Stimulated activated naive CD8-positive, alpha-beta T cell treated with anti-CD3 and anti-CD28 coated beads, Interleukin-15, amount 100 ng/mL, for 72 hours (primary cell): ENCODE measurements at regions not wholly inside any gene's neighbourhood (a gene's known extent, or its start where the extent isn't known, plus 50 kb on each side); places are given as distances from the start of the nearest gene placed in this dataset.
A peak's percentile ranks its signal among the peaks of the same experiment; 100 is the strongest.

Experiments
- ATAC-seq: fragments of 150-1000 bp; cut with Tn5 transposase; 2 replicates; pipeline ENCODE4 v1.10.0; 2021; ENCODE audit warnings: mild to moderate bottlenecking, moderate library complexity
- DNase-seq, 2 donors: peaks; one replicate each; pipeline ENCODE4 v3.0.0; 2021 to 2022
- H3K27ac Mint-ChIP-seq, 2 donors: one replicate each; pipeline ENCODE4 v1.8.0; 2022; ENCODE audit warnings: mild to moderate bottlenecking in 2 of 2, mixed read lengths in 2 of 2, moderate library complexity in 2 of 2
- H3K27me3 Mint-ChIP-seq: one replicate; pipeline ENCODE4 v1.8.0; 2022; ENCODE audit warnings: mixed read lengths
- H3K4me1 Mint-ChIP-seq: one replicate; pipeline ENCODE4 v1.8.0; 2022; ENCODE audit warnings: mild to moderate bottlenecking, mixed read lengths
- H3K4me3 Mint-ChIP-seq, 2 donors: one replicate each; pipeline ENCODE4 v1.8.0; 2022; ENCODE audit warnings: mild to moderate bottlenecking in 2 of 2, mixed read lengths in 2 of 2, moderate library complexity in 1 of 2
- H3K9me3 Mint-ChIP-seq, 2 donors: one replicate each; pipeline ENCODE4 v1.8.0; 2022; ENCODE audit warnings: mixed read lengths in 2 of 2

DNA sequence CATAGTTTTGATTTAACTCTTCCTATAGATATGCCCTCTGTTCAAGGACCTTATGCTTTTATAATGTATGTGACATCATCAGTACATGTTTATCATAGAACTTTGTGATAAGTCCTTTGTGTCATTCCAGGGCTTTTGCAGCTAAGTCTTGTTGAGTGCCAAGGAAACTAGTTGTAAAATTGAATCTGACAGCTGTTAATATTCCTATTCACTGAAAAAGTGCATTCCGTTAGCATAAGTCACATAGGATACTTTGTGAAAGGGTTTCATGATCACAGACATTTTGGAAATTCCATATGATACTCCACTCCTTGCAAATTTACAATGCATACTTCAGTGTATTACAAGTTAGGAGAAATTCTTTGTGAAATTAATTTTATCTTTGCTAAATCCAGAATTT, 503.4 kb downstream of the CCDC85A start:
- Mint-ChIP-seq H3K27ac (peak overlapping the region in 1 of 2 donors; percentile 54), H3K4me3 (no peak overlapping the region), H3K27me3 (no peaks in the 10 kb centered on the region), H3K4me1 (no peaks in the 10 kb centered on the region), H3K9me3 (peaks cover 5 to 8% of the 10 kb centered on the region in 2 donors)
- no peak for DNase-seq
- no peak for ATAC-seq

GRCh38 chr2:56688661-56689060, 504.9 kb downstream of the CCDC85A start:
- Mint-ChIP-seq H3K4me3 (no peak overlapping the region), H3K9me3 (peaks cover 5 to 16% of the 10 kb centered on the region in 2 donors), H3K27ac (no peak overlapping the region), H3K27me3 (no peaks in the 10 kb centered on the region), H3K4me1 (no peaks in the 10 kb centered on the region)
- ATAC-seq (no peak), DNase-seq (no peak)

- ATAC-seq = no peak
- no peak for DNase-seq
- Mint-ChIP-seq H3K4me1 (no peaks in the 10 kb centered on the region), H3K4me3 (no peak overlapping the region), H3K9me3 (peaks cover 5 to 23% of the 10 kb centered on the region in 2 donors), H3K27ac (no peak overlapping the region), H3K27me3 (no peaks in the 10 kb centered on the region)
Observed at GRCh38 chr2:56693501-56693900, 509.7 kb downstream of the CCDC85A start.

DNA sequence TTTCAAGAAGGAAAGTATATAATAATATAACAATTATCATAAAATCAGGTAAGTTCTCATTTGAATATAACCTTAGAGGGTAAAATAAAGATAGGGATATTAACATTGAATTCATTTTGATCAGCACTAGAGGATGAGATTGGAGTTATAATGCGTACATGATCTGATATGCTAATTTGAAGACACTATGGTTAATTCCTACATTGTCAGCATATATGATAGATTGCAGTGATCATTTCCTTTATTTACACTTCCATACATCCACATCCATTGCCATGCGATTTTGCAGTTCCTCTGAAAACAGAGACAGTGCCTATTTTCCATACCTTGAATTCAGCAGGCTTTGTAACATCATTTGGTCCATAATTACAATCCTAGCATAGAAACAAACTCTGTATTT, 519.2 kb downstream of the CCDC85A start:
- no peak overlapping the region for H3K27ac Mint-ChIP-seq
- ATAC-seq (no peak), DNase-seq (no peak)
- H3K27me3 Mint-ChIP-seq = no peaks in the 10 kb centered on the region
- H3K4me3 Mint-ChIP-seq = no peak overlapping the region
- H3K4me1 Mint-ChIP-seq = no peaks in the 10 kb centered on the region
- H3K9me3 Mint-ChIP-seq = peaks cover 11 to 21% of the 10 kb centered on the region in 2 donors

DNA sequence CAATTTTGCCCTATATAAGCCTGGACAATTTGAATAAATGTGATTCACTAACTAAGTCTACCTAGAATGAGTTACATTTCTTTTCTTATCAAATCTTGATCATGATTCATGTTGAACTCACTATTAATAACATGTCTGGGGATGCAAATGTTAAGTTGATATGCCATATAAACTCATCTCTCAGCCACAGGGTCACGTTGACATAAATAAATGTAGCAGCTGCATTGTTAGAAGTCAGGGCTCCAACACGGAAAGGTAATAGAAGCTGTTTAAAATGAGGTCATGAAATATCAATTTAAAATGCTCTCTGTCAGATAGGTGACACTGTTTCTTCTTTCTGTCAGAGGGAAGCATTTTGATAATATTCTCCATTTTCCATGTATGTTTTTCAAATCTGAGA, 521.9 kb downstream of the CCDC85A start:
- DNase-seq = no peak
- Mint-ChIP-seq H3K27me3 (no peaks in the 10 kb centered on the region), H3K27ac (no peak overlapping the region), H3K9me3 (peaks cover 7 to 12% of the 10 kb centered on the region in 2 donors), H3K4me3 (no peak overlapping the region), H3K4me1 (no peaks in the 10 kb centered on the region)
- no peak for ATAC-seq

DNA sequence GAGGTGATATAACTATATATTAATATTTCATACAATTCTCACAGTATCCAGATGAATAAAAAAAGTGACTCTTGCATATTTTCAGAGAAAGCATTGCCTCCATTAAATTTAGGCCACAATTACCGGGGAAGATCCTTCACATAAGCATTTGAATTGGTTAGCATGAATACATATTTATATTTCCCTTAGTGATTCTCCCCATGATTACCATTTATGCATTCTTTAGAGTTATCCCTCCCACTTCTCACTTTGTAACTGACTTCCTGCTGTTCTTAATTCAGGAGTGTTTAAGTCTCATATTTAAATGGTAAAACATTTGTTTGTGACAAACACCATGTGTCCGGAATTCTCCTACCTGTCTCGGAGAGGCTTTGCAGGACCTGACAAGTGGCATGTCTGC, 523.4 kb downstream of the CCDC85A start:
- Mint-ChIP-seq H3K9me3 (peaks cover 6% of the 10 kb centered on the region in 2 donors), H3K4me3 (no peak overlapping the region), H3K4me1 (no peaks in the 10 kb centered on the region), H3K27ac (no peak overlapping the region), H3K27me3 (no peaks in the 10 kb centered on the region)
- ATAC-seq (no peak), DNase-seq (no peak)

DNA sequence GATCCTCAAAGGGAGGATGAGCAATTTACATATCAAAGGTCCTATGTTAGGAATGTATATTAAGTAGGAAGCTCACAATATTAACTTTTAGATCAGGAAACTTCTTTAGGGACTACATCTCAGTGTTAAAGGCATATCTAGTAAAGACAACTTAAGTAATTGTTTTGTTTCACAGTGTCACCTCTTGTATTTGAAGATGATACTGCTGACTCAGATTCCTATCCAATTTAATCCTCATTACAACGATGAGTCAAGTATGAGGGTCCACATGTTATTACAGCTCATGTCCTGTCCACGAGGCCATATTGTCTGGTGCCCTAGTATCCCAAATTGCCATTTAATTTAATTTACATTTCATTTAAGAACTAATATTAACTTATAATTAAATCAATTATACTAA, 523.9 kb downstream of the CCDC85A start:
- Mint-ChIP-seq H3K27ac (no peak overlapping the region), H3K4me3 (no peak overlapping the region), H3K9me3 (peaks cover 6 to 9% of the 10 kb centered on the region in 2 donors), H3K4me1 (no peaks in the 10 kb centered on the region), H3K27me3 (no peaks in the 10 kb centered on the region)
- DNase-seq = no peak
- ATAC-seq = no peak

DNA sequence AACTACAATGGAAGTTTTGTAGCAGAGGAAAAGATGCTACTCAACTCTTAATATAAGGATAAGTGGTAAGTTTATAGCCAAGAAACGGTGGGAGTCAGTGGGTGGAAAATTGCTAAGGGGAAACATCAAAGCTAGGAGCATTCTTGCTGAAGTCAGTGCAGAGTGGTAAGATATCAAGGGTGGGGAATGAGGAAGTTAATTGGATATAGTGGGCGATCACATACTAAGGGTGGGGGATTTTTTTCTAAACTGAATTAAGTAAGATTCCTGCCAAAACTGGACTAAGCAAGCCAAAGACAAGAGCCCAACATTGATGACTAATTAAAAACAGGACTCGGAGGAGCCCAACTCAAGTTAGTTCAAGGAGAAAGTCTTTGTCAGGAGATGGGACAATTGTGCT, 525.4 kb downstream of the CCDC85A start:
- H3K27ac Mint-ChIP-seq = no peak overlapping the region
- DNase-seq (no peak), ATAC-seq (no peak)
- H3K4me1 Mint-ChIP-seq = no peaks in the 10 kb centered on the region
- H3K9me3 Mint-ChIP-seq = peaks cover 9 to 13% of the 10 kb centered on the region in 2 donors
- H3K4me3 Mint-ChIP-seq = no peak overlapping the region
- H3K27me3 Mint-ChIP-seq = no peaks in the 10 kb centered on the region

DNA sequence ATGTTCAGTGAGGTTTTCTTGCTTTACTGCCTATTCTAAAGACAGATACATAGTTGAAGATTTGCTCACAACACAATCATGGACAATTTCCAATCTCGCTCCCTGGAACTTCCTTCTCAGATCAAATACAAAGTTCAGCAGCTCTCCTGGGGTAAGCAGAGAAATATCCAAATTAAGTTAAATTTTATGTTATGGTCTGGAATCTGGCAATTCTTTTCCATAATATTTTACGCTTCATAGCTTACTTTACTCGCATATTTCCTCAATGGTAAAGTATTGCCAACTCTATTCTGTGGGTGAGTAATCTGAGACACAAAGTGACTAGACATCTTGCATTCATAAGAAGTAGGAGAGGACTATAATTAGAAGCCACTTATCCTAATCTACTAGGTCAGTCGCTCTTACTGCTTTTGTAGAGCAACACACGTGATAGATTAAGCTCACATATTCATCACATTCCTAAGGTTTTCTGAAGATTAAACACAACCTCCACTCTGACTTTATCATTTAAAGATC, 529.4 kb downstream of the CCDC85A start:
- Mint-ChIP-seq H3K27me3 (no peaks in the 10 kb centered on the region), H3K27ac (no peak overlapping the region), H3K9me3 (peaks cover 9 to 16% of the 10 kb centered on the region in 2 donors), H3K4me1 (no peaks in the 10 kb centered on the region), H3K4me3 (no peak overlapping the region)
- no peak for ATAC-seq
- no peak for DNase-seq

DNA sequence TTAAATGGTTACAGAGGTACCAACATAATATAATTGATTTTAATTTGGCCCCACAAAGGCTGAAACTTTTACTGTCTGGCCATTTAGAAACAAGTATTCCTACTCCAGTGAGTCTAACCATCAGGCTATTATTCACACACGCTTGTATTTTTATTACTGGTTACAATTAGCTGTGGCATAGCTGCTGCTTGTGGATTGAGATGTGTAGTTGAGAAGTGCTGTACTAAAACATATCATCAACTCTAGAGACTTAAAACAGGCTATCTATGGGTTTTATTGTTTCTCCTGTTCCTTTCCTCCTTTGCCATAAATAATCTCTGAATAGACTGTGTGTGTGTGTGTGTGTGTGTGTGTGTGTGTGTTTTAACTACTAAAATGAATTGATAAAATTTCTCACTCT, 530.2 kb downstream of the CCDC85A start:
- no peak for DNase-seq

DNA sequence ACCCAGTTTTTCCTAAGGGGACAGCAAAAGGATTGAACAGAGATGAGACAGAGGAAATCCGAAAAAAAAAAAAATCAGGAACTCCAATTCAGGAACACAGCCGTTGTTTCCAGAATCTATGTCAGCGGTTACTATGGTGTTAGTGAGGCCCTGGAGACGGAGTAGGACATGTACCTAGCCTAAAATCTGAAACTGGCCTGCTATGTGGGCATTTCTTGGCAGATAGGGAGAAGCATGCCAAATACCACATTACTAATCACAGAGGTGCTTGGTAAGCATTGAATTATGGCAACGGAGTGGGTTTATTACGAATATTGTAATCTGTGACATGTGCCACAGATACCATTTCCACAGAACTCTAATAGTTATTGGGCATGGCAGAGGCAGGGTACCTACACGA, 530.6 kb downstream of the CCDC85A start:
- DNase-seq = no peak
- Mint-ChIP-seq H3K4me1 (no peaks in the 10 kb centered on the region), H3K9me3 (peaks cover 12 to 13% of the 10 kb centered on the region in 2 donors), H3K27me3 (no peaks in the 10 kb centered on the region), H3K27ac (no peak overlapping the region), H3K4me3 (no peak overlapping the region)
- ATAC-seq = no peak

More for the DNA sequence above, 530.2 kb downstream of the CCDC85A start:
- Mint-ChIP-seq H3K27me3 (no peaks in the 10 kb centered on the region), H3K4me3 (no peak overlapping the region), H3K4me1 (no peaks in the 10 kb centered on the region), H3K9me3 (peaks cover 9 to 13% of the 10 kb centered on the region in 2 donors), H3K27ac (no peak overlapping the region)
- no peak for ATAC-seq

DNA sequence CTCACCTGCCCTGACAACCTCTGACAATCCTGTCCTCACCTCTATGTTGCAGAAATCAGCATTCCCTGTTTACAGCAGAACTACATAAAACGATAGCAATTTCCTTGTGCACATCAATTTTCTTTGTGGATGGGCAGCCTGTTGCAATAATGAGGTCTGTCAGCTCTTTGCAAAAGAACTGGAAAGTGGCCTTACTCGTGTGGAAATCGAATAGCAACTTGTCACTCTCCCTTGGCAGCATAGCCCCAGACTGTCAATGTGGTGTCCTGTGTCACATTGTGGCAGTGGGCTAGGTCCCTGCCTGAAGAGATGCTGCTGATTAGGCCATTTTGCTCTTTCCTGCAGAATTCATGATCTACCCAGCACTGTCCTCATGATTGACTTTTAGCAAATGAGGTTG, 531.9 kb downstream of the CCDC85A start:
- no peaks in the 10 kb centered on the region for H3K4me1 Mint-ChIP-seq
- H3K27me3 Mint-ChIP-seq = no peaks in the 10 kb centered on the region
- no peak overlapping the region for H3K4me3 Mint-ChIP-seq
- DNase-seq (no peak), ATAC-seq (no peak)
- H3K27ac Mint-ChIP-seq = no peak overlapping the region
- peaks cover 17 to 22% of the 10 kb centered on the region in 2 donors for H3K9me3 Mint-ChIP-seq

DNA sequence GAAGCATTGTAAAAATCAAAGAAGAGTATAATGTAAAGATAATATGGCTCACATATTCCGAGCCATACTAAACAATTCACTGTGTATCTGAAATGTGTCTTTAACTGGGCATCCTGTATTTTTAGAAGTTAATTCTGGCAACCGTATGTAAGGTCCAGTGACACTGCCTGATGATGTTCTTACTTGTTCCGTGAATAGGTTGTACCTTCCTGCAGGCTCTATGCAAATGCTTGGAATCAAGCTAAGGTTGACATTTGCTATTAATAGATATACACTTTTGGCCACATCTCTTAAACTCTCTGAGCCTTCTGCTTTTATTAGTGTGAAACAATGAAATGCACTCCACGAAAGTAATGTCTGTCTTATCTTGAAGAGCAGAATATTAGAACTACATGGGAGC, 534.6 kb downstream of the CCDC85A start:
- no peak overlapping the region for H3K4me3 Mint-ChIP-seq
- ATAC-seq = no peak
- H3K9me3 Mint-ChIP-seq = peaks cover 12 to 30% of the 10 kb centered on the region in 2 donors
- H3K27ac Mint-ChIP-seq = no peak overlapping the region
- no peaks in the 10 kb centered on the region for H3K4me1 Mint-ChIP-seq
- no peaks in the 10 kb centered on the region for H3K27me3 Mint-ChIP-seq
- DNase-seq = no peak

DNA sequence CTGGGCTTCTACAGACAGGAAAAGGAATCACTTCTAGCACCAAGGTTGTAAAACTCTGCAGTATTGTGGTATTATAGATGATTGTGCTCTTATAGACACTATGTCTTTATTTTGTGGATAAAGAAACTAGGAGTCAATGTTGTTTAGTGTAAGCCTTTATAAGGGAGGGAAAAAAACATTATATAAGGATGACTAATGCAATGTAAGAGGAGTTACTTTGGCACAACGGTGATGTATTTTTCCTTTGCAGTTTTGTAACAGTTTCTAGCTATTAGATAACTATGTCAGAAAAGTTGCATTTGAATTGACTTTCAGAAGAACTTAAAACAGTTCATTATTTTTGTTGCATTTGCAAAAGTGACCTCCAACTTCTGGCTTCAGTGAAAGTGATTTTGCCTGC, 545.4 kb downstream of the CCDC85A start:
- Mint-ChIP-seq H3K9me3 (peaks cover 13 to 15% of the 10 kb centered on the region in 2 donors), H3K4me1 (no peaks in the 10 kb centered on the region), H3K27me3 (no peaks in the 10 kb centered on the region), H3K27ac (no peak overlapping the region), H3K4me3 (no peak overlapping the region)
- ATAC-seq (no peak), DNase-seq (no peak)

GRCh38 chr2:56732946-56733345, 549.2 kb downstream of the CCDC85A start:
- ATAC-seq (no peak), DNase-seq (no peak)
- Mint-ChIP-seq H3K4me3 (no peak overlapping the region), H3K27ac (no peak overlapping the region), H3K9me3 (peaks cover 16 to 17% of the 10 kb centered on the region in 2 donors), H3K27me3 (no peaks in the 10 kb centered on the region), H3K4me1 (no peaks in the 10 kb centered on the region)

DNA sequence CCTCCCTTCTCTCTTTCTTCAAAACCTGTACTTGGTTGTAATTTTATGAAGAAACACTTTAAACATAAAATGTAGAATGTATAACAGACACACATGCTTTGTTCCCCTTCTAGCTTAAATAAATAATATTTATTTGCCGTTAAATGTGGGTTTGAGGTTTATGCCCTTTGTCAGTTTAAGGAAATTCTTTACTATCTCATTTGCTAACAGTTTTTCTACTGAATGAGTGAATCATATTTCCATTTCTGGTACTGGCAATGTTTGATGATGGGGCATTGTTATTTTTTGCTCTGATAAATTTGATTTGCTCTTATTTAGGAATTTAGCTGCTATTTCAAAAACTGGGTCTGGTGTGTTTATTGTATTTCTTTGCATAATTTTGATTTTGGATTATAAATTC, 555.6 kb downstream of the CCDC85A start:
- Mint-ChIP-seq H3K4me3 (no peak overlapping the region), H3K9me3 (peaks cover 9 to 29% of the 10 kb centered on the region in 2 donors), H3K27ac (no peak overlapping the region), H3K4me1 (no peaks in the 10 kb centered on the region), H3K27me3 (no peaks in the 10 kb centered on the region)
- DNase-seq (no peak), ATAC-seq (no peak)

DNA sequence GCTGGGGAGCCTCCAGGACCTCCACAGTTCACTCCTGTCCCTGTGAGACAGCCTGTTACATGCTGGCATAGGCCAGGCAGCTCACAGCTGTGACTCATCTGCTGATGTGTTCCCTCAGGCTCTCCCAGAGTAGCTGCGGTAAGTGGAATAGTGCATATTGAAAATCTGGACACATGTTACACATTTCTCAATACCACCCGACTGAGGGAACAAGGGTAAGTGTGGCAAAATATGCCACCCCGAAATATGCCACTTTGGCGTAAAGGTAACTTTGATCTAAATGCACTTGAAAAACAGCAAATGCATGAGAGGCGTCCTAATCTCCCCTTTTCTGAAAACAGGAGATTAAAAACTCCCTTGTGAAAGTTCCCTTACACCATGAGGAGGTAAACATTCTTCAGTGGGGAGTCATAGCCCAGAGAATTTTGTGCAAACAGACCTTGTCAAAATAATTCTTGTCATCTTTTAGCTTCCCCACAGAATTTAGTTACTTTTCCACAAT, 557.9 kb downstream of the CCDC85A start:
- H3K9me3 Mint-ChIP-seq = peaks cover 3 to 11% of the 10 kb centered on the region in 2 donors
- no peak for ATAC-seq

More for the DNA sequence above, 557.9 kb downstream of the CCDC85A start:
- H3K27me3 Mint-ChIP-seq = no peaks in the 10 kb centered on the region
- no peak overlapping the region for H3K4me3 Mint-ChIP-seq
- no peak overlapping the region for H3K27ac Mint-ChIP-seq
- no peak for DNase-seq
- no peaks in the 10 kb centered on the region for H3K4me1 Mint-ChIP-seq
